NAMALWA (cell line): ENCODE measurements at regions not wholly inside any gene's neighbourhood (a gene's known extent, or its start where the extent isn't known, plus 50 kb on each side); places are given as distances from the start of the nearest gene placed in this dataset.

ENCODE experiments used
- DNase-seq: peaks from one replicate; pipeline ENCODE4 v3.0.0-alpha.2; 2015; ENCODE audit warnings: low spot score

DNA sequence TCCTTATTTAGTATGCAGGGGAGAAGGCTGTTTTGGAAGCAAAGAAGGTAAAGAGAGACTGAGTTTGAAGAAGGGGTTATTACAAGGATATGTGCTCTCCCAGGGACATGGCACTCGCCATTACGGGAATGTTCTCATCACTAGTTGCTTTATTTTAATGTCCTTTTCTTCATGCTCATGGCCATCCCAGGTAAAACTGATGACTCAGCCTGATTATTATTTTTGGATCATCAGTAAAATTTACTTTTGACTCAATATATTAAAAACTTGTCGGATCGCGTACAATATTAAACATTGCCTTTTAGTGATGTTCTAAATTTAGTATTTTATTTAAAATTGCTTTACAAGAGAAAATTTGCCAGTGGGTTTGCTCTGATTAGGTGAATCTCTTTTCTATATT is 414.7 kb downstream of the TLE4 start:
- no peak for DNase-seq

DNA sequence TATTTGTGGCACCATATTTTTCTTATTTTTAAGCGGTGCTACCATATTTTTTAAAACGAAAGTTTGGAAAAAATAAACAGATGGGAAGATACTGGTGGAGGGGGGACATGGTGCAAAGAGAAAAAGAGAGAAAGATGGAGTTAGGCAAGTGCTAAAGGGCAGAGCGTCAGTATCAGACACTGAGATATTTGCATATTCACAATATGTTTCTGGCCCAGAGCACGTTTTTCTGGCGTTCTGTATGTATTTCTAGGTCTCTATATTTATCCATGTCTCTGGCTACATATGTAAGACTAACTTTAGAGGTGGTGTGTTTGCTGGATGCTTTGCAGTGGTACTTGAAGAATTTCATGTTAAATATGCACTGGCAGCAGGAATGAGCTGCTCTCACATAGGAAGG is 414.0 kb downstream of the TLE4 start:
- DNase-seq = no peak

DNA sequence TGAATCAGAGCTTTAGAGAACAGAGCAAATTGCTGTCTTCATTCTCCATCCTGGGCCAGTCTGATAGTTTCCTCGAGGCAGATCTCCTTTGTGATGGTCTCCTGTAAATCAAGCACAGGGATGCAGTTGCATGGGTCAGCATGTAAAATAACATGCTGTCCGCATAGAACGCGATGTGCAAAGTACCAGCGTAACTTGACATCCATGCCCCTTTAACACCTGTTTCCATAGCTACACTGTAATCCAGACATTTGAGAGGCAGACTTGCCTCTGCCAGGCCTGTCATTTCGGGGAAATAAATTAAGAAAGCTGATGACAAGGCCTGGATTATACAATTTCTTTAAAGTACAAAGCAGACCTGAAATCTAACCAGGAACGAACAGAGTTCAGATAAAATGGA is 413.5 kb downstream of the TLE4 start:
- DNase-seq = no peak

DNA sequence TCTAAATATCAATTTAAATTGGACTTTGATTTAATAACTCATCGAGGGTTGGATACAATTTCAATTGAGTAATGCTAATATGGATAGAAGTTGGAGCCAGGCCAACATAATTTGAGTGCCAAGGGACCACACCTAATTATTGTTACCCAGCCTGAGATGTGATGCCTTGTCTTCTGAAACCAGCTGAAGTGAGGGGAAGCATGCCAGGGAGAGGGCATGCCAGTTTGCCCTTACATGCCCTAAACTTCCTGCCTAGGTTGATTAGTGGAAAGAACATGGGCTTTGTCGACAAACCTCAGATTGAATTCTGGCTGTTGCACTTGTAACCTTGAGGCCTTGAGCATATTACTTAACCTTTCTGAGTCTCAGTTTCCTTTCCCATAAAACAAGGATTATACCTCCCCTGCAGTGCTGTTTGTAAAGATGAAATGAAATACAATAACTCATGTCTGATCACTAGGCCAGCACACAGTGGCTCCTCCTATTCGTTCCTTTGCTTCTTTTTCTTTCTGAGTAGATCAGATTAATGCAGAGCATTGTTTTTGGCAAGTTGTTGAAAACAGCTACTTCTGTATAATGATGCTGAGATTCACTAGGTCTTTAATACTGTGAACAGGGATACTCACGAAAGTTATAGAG is 412.8 kb downstream of the TLE4 start:
- DNase-seq = no peak

DNA sequence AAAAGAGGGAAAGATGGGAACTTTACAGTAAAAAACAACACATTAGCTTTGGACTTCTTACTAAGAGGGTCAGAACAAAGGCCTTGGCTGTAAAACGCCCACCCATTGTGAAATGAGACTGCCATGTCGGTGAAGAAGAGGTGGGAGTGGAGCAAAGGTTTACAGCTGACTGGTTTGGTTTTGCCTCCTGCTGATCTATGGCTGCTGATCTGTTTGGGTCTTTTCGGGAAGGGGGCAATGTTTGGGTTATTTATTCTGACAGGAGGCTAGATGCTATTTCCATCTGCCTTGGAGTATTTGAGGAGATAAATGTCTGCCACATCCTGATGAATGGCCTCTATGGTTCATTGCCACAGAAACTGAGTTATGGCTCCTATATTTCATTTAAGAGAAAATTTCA is 408.7 kb downstream of the TLE4 start:
- no peak for DNase-seq

DNA sequence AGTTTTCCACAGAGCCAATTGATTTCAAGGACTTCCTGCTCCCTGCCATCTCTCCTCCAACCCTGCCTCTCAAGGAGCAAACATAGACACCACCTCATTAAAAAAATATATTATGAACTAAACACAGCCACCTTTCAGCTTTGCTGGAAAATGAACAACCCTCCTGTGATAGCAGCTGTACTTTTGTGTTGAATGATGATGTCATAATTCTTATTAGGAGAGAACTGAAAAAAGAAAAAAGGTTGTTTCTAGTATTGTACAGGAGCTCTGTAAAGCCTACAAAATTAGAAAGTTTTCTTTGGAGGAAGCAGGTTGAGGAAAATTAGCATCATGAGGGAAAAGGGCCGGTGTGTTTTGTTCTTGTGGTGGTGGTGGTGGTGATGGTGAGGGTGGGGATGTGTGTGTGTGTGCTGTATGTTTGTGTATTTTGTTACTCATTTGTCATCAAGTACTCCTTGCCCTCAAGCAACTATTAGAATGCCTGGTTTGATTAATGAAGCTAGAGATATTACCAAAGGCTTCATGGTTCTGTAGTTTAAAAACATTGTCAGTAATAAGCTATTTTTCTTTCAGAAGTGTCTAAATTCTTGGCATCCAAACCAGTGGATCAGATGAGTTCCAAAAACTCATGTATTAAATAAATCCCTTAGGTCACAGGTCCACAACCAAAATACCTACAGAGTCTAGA is 405.9 kb downstream of the TLE4 start:
- no peak for DNase-seq

DNA sequence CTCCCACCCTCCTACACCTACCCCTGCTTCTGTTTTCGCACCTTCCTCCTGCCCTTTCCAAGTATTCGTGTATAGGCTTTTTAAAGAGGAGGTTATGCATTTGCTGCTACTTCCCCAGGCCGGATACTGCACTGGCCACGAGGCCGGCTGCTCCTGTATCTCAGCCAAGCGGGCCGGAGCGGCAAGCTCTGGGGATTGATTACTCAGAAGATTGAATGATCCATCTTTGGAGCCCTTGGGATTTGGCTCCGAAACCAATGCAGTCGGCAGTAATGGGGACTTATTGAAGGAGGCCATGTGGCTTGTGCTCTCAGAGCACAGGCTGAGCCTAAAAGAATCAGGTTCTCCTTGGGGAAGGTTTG is 405.3 kb downstream of the TLE4 start:
- DNase-seq = no peak

DNA sequence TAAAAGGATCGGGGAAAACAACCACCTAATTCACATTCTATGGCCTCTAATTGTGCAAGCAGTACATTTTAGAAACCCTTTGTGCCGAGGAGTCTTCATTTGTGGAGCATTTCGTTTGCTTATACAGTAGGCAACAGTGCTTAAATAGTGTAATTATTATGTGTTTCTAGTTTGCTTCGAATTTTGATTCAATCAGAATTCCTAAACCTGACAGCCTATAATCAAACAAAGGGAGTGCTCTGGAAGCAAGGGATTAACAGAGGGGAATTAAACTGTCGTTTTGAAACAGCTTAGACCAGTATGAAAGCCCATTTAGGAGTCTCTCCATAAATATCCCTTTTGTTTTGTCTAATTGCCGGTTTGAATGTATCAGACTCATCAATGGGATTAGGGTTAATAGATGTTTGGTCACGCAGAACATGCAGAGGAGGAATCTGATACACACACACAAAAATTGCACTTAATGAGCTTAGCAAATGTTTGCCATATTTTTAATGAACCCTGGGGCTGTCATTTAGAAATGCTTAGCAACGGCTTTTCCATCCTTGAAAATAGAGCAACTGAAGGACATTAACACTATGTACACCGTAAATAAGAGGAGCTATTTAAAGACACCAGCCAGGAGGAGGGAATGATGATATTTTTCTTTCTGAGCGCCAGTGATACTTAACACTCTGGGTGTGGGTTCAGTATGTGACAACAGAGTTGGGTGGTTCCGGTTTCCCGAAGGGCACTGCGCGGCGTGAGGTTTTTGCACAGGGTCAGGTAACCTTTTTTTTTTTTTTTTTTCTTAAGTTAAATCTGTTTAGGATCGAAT is 404.7 kb downstream of the TLE4 start:
- DNase-seq = no peak

DNA sequence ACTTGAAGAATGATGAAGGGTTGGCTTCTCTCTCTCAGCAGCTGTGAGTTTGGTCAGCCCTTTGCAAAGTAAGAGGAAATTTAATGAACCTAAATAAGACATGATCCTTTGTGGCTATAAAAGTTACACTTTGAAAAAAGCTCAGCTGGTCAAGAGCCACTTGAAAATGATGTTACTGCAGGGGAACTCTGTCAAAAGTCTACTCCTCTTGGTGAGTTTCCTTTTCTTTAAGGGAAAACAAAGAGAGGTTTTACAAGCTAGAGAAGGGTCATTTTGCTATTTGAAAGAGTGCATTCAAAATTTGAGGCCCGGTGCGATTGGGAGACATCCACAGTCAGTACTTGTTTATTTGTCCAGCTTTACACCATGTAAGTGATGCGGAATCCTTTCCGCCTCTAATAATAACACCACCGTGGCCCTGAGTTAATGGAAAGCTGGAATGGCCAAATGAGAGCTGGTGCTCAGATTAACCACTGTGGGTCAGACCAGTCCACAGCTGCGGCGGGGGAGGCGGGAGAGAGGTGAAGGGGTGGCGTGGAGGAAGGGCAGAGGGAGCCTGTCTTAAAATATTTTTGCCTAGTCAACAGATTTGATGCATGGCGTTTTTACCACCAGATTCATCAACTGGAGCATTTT is 404.0 kb downstream of the TLE4 start:
- DNase-seq = no peak

DNA sequence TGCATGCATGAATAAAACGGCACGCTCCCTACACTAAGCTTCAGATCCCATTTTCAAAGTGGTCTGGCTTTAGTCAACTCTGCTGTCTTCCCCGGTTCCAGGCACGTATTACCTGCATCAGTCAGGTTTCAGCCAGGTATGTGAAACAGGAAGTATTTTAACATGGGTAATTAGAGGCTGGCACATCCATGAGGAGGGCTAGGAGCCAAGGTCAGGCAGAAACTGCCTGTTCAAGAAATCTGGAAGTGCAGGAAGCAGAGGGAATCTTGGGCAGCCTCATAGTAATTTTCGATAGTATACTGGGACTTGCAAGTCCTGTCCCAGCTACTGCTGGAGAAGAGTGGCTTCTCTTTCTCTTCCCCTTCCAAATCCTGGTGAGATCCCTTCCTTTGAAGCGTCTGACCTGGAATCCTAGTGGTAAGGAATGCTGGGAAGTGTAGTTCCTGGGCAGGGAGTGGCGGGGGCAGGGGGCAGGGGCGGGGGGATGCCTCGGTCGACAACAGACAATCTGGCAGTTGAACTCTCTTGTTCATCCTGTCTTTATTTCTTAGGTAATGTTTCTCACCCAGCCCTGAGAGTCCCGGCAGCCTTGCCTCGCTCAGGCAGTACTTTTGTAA is 403.1 kb downstream of the TLE4 start:
- no peak for DNase-seq

DNA sequence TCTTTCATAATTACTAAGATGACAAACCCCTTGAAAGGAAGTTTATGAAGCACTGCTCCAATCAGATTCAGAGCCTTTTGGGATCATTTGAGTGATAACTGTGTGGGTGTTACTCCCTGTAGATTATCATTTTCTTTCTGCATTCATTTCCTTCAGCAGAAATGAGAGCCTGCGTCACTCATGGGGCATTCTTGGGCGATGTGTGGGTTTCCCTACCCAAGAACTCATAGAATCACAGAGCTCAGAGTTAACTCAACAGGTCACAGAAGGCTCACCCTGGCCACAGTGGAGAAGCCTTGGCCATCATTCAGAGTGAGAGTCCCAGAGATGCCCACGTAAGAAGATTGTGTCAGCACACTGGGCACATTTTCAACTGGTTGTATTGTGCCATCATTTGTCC is 401.9 kb downstream of the TLE4 start:
- DNase-seq = no peak

DNA sequence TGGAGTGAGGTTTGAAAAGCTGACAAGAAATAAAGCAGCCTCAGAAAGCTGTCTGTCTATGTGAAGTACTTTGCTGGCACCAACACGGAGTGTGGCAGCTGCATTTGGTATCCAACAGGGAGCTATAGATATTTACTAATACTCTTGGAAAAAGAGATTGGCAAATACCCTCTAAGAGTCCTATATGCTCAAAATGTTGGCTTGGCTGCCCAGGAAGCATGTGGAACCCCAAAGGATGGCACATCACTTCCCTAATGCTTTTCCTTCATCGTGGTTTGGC is 398.3 kb downstream of the TLE4 start:
- DNase-seq = no peak

DNA sequence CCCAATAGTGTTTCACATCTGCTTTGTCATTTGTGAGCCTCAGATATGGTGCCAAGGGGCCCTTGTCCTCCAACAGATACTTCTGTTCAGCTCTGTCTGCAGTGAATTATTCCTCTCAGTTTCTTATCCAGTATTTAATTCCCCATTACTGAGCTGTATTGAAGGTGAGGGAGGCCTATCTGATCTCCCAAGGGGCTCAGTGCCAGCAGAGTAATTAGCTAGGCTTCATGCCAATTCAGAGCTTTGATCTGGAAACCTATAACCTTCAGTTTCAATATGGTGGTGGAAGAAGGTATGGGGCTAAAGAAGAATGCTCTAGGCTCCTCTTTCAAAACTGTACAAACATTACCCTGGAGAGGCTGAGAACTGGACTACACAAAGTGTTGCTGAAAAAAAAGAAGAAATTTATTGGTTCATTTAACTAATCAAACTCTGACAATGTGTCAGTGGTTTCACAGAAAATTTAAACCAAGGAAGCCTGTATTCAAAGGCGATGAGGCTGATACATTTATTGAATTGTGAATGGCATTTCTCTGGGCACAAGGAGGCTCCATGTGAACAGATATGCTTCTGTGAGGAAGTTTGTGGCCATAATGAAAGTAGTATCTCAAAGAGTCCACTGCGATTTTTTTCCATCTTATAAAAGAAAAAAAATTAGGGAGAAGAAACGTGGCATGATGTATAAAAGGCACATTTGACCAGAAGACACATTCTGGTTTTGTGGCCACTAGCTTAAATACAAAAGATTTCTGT is 397.8 kb downstream of the TLE4 start:
- no peak for DNase-seq

DNA sequence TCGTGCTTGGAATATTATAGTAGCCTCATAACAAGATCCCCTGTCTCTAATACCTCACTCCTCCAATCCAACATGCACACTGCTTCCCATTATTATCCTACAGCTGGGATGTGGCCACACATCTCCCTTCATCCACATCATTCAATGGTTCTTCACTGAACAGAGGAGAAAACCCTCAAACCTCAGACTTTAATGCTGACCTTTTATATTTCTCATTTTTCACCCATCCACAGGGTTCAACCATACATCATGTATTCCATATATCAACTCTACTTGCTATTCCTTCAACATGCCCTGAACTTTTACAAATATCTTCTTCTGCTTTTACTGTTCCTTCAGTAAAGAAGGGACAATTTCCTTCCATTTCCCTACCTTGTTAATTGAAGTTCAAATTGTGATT is 396.8 kb downstream of the TLE4 start:
- DNase-seq = no peak

DNA sequence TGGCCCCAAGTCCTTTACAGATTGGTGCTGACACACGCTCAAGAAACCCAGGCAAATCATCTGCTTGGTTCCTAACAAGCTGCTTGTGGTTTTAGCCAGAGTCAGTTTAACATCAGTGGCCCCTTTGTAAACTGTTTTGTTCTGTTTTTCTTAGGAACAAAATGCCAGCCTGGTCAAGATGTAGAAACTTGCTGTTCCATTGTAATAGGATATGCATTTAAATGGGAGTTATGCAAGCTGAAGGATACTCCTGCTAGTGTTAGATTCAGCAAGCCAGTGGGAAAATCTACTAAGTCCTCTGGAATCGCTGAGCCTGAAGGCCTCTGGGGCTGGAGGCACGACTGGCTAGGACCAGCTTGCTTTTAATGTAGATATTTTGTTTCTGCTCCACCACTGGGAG is 391.1 kb downstream of the TLE4 start:
- DNase-seq = no peak

DNA sequence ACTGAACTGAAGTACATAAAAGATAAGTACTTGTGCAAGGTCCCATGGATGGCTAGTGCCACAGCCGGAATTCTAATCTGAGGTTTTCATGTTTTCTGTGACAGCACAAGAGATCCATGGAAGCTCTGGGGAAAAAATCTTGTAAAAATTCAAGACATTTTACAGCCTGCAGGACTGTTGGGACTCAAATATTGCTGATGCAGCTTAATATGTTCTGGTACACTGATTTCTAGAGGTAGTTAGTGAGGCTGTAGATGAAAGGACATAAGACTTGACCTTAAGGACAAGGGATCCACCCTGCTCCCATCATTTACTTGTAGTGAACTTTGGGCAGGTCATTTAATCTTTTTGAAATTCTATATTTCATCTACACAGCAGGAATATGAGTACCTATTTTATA is 390.4 kb downstream of the TLE4 start:
- no peak for DNase-seq

DNA sequence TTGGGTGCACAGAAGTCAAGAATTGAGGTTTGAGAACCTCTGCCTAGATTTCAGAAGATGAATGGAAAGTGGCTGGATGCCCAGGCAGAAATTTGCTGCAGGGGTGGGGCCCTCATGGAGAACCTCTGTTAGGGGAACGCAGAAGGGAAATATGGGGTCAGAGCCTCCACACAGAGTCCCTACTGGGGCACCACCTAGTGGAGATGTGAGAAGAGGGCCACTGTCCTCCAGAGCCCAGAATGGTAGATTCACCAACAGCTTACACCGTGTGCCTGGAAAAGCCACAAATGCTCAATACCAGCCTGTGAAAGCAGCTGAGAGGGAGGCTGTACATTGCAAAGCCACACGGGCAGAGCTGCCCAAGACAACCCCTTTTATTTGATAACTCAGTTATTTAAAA is 383.5 kb downstream of the TLE4 start:
- peak; percentile 9 for DNase-seq

DNA sequence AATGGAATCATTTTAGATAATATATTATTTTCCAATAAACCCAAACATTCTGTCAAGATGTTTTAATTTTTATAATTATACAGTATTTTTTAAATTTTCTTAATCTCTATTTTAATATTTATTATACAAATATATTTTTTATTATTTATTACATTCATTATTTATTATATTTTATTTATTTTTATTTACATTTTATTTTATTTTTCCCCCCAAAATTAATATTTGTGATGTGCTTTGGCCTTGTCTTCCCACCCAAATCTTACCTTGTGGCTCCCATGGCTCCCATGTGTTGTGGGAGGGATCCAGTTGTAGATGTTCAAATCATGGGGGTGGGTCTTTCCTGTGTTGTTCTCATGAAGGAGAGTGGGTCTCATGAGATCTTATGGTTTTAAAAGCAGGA is 382.1 kb downstream of the TLE4 start:
- DNase-seq = no peak

DNA sequence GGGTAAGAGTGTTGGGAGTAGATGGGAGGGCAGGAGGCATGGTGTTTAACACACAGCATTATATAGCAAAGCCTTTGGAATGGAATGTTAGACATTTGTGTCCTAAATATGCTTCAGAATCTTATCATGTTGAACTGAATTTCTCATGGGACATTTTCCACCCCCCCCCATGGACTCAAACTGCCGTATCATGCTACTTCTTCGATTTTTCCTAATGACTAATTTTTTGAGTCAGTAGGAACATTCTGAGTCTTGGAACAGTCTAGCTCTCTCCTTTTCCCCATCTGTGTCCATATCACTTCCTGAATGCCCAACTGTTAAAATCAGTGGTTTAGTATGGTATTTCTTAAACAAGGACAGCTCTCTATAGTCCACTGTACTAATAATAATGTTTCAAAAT is 380.6 kb downstream of the TLE4 start:
- no peak for DNase-seq

DNA sequence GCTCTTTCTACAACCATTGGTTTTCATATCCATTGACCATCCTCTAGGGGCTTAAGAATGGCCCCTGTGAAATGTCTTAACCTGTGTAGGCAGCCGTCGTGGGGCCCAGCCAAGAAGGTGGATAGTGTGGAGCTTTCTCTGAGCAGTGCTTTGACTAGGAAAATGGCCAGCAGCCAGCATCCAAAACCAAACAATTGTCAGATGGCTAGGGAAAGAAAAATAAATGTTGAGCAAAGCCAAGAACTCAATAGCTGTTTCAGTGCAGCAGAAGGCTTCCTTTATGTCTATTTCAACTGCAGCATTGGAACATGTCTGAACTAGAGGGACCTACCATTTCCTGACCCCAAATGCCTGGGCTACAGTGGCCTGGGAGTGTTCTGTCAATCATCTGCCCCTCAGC is 374.9 kb downstream of the TLE4 start:
- DNase-seq = no peak

DNA sequence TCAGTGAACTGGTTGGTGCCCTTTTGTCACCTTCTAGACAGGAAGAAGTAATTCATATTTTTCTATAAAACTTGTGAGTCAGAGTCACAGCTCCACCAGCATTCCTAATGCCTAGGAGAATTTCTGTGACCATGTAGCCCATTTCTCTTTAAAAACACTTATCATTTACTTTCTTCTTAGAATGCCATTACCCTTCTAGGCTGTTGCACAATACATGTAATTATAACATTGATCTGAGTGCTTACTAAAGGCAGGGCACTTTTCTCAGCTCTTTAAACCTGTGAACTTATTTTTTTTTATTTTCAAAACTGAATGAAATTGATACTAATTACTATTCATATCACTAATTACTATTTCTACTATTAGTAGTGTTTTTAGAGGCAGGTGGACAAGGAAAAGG is 373.7 kb downstream of the TLE4 start:
- DNase-seq = no peak

DNA sequence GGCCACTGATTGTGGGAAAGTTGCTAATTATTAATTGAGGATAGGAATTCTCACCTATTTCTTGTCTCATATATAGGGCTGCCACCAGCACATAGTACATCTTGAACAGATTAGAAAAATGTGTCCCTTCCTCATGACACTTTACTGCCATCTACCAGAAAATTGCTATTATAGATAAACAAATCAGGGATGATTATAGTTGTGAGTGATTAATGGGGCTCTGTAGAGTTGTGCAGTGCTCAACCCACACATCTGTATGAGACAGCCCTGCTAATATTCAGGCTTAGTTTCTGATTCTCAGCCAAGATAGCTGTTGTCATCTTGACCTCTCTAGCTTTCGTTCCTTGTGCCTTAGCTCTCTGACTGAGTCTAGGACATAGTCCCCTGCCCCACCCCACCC is 373.3 kb downstream of the TLE4 start:
- no peak for DNase-seq
